PC-9 (cell line): ENCODE measurements at regions not wholly inside any gene's neighbourhood (a gene's known extent, or its start where the extent isn't known, plus 50 kb on each side); places are given as distances from the start of the nearest gene placed in this dataset.

Experiments used
- EZH2 ChIP-seq: fragments of 200-600 bp; sonication (generic); IDR thresholded peaks from 2 replicates; pipeline ENCODE4 v1.8.0; 2017; ENCODE audit warnings: antibody characterized with exemption, low read depth
- TF ChIP-seq, protein P1 (sequence below): fragments of 200-600 bp; sonication (generic); conservative IDR thresholded peaks from 2 replicates; pipeline ENCODE4 v1.6.1; 2017; ENCODE audit warnings: mixed run types, antibody characterized with exemption, mild to moderate bottlenecking, moderate library complexity

DNA sequence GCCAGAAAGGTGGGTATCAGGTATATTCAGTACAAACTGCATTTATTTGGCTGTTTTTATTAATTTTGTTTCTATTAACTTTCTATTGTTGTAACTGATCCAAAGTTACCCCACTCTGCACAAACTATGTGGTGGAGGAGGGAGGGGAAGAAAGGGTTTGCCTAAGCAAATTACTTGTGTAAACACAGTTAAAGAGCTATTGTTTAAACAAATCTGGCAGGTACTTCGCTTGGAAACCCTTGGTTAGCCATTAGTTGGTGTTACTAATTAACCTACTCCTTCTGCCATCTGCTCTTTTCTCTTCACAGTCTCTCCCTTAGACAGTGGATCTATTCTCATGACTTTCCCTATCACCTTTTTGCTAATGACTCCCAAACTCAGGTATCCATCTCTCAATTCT lies 328.4 kb upstream of the NECTIN3 start:
- TF ChIP-seq, protein P1, sequence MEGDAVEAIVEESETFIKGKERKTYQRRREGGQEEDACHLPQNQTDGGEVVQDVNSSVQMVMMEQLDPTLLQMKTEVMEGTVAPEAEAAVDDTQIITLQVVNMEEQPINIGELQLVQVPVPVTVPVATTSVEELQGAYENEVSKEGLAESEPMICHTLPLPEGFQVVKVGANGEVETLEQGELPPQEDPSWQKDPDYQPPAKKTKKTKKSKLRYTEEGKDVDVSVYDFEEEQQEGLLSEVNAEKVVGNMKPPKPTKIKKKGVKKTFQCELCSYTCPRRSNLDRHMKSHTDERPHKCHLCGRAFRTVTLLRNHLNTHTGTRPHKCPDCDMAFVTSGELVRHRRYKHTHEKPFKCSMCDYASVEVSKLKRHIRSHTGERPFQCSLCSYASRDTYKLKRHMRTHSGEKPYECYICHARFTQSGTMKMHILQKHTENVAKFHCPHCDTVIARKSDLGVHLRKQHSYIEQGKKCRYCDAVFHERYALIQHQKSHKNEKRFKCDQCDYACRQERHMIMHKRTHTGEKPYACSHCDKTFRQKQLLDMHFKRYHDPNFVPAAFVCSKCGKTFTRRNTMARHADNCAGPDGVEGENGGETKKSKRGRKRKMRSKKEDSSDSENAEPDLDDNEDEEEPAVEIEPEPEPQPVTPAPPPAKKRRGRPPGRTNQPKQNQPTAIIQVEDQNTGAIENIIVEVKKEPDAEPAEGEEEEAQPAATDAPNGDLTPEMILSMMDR: no peak
- TF ChIP-seq EZH2: no peak
